ENCODE measurements at regions not wholly inside any gene's neighbourhood (a gene's known extent, or its start where the extent isn't known, plus 50 kb on each side); places are given as distances from the start of the nearest gene placed in this dataset.

DNA sequence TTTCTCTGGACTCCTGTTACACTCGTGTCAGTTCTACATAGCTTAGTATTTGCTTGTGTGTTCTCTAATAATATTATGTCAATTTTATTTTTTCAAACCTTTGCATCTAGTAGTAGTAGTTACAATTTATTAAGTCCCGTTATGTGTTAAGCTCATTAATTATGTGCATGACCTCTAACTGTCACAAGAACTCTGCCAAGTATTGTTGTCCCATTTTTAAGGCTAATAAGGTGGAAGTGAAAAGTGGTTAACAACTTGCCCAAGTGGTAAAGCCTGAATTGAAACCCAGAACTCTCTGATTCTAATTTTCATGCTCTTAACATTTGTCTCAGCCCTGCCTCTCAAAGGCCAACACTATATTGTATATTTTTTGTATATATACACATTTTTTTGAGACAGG, 221.6 kb downstream of the DMRT2 start:
- no peak overlapping the region for H2AFZ ChIP-seq (ENCODE audit: insufficient read depth, low read depth, low read length, poor library complexity, severe bottlenecking)
- intact Hi-C loops (cut with micrococcal nuclease) = no loop called here
- TF ChIP-seq, protein P1, sequence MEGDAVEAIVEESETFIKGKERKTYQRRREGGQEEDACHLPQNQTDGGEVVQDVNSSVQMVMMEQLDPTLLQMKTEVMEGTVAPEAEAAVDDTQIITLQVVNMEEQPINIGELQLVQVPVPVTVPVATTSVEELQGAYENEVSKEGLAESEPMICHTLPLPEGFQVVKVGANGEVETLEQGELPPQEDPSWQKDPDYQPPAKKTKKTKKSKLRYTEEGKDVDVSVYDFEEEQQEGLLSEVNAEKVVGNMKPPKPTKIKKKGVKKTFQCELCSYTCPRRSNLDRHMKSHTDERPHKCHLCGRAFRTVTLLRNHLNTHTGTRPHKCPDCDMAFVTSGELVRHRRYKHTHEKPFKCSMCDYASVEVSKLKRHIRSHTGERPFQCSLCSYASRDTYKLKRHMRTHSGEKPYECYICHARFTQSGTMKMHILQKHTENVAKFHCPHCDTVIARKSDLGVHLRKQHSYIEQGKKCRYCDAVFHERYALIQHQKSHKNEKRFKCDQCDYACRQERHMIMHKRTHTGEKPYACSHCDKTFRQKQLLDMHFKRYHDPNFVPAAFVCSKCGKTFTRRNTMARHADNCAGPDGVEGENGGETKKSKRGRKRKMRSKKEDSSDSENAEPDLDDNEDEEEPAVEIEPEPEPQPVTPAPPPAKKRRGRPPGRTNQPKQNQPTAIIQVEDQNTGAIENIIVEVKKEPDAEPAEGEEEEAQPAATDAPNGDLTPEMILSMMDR (IDR thresholded peaks at IDR 0.05) = no peak
- Mint-ChIP-seq H3K36me3 (no peaks in the 10 kb centered on the region), H3K27ac (no peak overlapping the region), H3K9me3 (peaks cover 0 to 12% (median 3%) of the 10 kb centered on the region in 7 donors), H3K4me3 (no peak overlapping the region), H3K4me1 (no peaks in the 10 kb centered on the region), H3K27me3 (ENCODE audit: low read depth in 3 of 3) (peaks cover 0 to 1% (median 0%) of the 10 kb centered on the region in 3 donors)
- H3K9ac ChIP-seq (ENCODE audit: insufficient read depth, low read length, poor library complexity, severe bottlenecking) = no peak overlapping the region
- no peaks in the 10 kb centered on the region for H3K4me1 ChIP-seq (ENCODE audit: control insufficient read depth in 1 of 2, insufficient read depth in 2 of 2, low read length in 2 of 2)
- H3K36me3 ChIP-seq (replicated peaks in 1 of 2; ENCODE audit: control insufficient read depth in 1 of 2, insufficient read depth in 2 of 2, low read length in 2 of 2) = no peaks in the 10 kb centered on the region
- no peak overlapping the region for H3K27ac ChIP-seq (ENCODE audit: low read depth in 1 of 2, low read length in 2 of 2)
- H3K27me3 ChIP-seq (ENCODE audit: control insufficient read depth in 2 of 2, insufficient read depth in 2 of 2, low read length in 2 of 2) = no peaks in the 10 kb centered on the region
- no peaks in the 10 kb centered on the region for H4K20me1 ChIP-seq (ENCODE audit: insufficient read depth, low read length)
- H3K79me2 ChIP-seq (ENCODE audit: insufficient read depth, low read length) = no peaks in the 10 kb centered on the region
- DNase-seq = no peak
- H3K4me3 ChIP-seq (replicated peaks in 1 of 3; ENCODE audit: low read depth in 2 of 3, low read length in 3 of 3) = no peak overlapping the region
- no peak overlapping the region for H3K4me2 ChIP-seq (replicated peaks; ENCODE audit: extremely low read depth, low read length, poor library complexity, severe bottlenecking)
- no peaks in the 10 kb centered on the region for H3K9me3 ChIP-seq (replicated peaks in 1 of 2; ENCODE audit: control insufficient read depth in 1 of 2, insufficient read depth in 1 of 2, low read length in 2 of 2)
- WGBS (ENCODE audit: insufficient coverage) = no CpG with 5 or more reads among the region's 2 CpGs

DNA sequence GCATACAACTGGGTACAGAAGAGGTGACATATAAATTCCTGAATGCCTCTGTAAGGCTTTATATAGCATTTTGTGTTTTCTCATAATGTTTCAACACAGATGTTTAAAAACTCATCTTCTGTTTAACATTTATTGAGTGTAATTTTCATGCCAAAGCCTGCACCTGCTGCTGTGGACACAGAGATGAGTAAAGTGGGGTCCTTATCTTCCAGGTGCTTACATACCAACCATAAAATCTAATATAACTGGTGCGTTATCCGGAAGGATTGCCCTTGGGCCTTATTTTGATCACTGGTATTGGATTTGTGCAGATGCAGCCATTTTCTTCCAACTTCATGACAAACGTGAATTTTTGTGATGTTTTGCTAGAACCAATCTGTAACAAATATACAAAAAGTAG, 222.3 kb downstream of the DMRT2 start:
- H3K27ac ChIP-seq (ENCODE audit: low read depth in 1 of 2, low read length in 2 of 2) = no peak overlapping the region
- peaks cover 0 to 1% (median 0%) of the 10 kb centered on the region in 3 donors for H3K27me3 Mint-ChIP-seq (ENCODE audit: low read depth in 3 of 3)
- H3K36me3 ChIP-seq (replicated peaks in 1 of 2; ENCODE audit: control insufficient read depth in 1 of 2, insufficient read depth in 2 of 2, low read length in 2 of 2) = no peaks in the 10 kb centered on the region
- no peaks in the 10 kb centered on the region for H3K4me1 ChIP-seq (ENCODE audit: control insufficient read depth in 1 of 2, insufficient read depth in 2 of 2, low read length in 2 of 2)
- no peak overlapping the region for H3K4me3 Mint-ChIP-seq
- no peaks in the 10 kb centered on the region for H3K79me2 ChIP-seq (ENCODE audit: insufficient read depth, low read length)
- no peaks in the 10 kb centered on the region for H3K9me3 ChIP-seq (replicated peaks in 1 of 2; ENCODE audit: control insufficient read depth in 1 of 2, insufficient read depth in 1 of 2, low read length in 2 of 2)
- no peaks in the 10 kb centered on the region for H4K20me1 ChIP-seq (ENCODE audit: insufficient read depth, low read length)
- no peaks in the 10 kb centered on the region for H3K4me1 Mint-ChIP-seq
- H3K4me3 ChIP-seq (replicated peaks in 1 of 3; ENCODE audit: low read depth in 2 of 3, low read length in 3 of 3) = no peak overlapping the region
- H3K27ac Mint-ChIP-seq = no peak overlapping the region
- intact Hi-C loops (cut with micrococcal nuclease) = no loop called here
- H3K27me3 ChIP-seq (ENCODE audit: control insufficient read depth in 2 of 2, insufficient read depth in 2 of 2, low read length in 2 of 2) = no peaks in the 10 kb centered on the region
- no peak for DNase-seq
- H3K4me2 ChIP-seq (replicated peaks; ENCODE audit: extremely low read depth, low read length, poor library complexity, severe bottlenecking) = no peak overlapping the region
- no CpG with 5 or more reads among the region's 3 CpGs for WGBS (ENCODE audit: insufficient coverage)
- H2AFZ ChIP-seq (ENCODE audit: insufficient read depth, low read depth, low read length, poor library complexity, severe bottlenecking) = no peak overlapping the region
- peaks cover 0 to 12% (median 3%) of the 10 kb centered on the region in 7 donors for H3K9me3 Mint-ChIP-seq
- TF ChIP-seq, protein P1 (IDR thresholded peaks at IDR 0.05) = no peak
- H3K36me3 Mint-ChIP-seq = no peaks in the 10 kb centered on the region
- H3K9ac ChIP-seq (ENCODE audit: insufficient read depth, low read length, poor library complexity, severe bottlenecking) = no peak overlapping the region

All from CD14-positive monocyte (primary cell).